DMS 273 (cell line): ENCODE measurements at regions not wholly inside any gene's neighbourhood (a gene's known extent, or its start where the extent isn't known, plus 50 kb on each side); places are given as distances from the start of the nearest gene placed in this dataset.
"Not testable (repeated sequence)": the region's sequence is repeated elsewhere in the genome, so short reads cannot be mapped to it uniquely, and the experiment has no call there.

Source experiments
- DNase-seq: peaks from one replicate; lab custom pipeline; 2025; ENCODE audit not compliant: unreplicated experiment; lab: John Stamatoyannopoulos, UW

GRCh38 chr5:99471726-99472125, 542.9 kb upstream of the CHD1 start:
- not testable (repeated sequence) for DNase-seq

GRCh38 chr5:99471178-99471577, 542.4 kb upstream of the CHD1 start:
- DNase-seq, result not testable (repeated sequence)

DNA sequence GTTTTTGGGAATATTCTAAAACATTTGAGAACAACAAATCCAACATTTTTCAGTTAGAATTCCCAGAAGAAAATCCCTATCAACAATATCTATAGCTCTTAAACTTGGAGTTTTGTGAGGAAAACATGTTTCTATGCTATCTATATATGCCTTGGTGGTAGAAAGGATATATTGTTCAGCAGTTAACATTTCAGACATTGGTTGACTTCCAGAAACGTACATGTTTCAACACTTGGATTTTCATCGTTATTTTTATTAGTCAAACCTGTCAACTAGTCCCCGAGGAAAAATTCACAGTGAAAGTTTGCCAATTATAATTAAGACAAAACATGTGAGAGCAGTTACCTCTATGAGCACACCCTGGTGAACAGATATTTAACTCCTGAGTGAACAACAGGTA, 541.8 kb upstream of the CHD1 start:
- not testable (repeated sequence) for DNase-seq

DNA sequence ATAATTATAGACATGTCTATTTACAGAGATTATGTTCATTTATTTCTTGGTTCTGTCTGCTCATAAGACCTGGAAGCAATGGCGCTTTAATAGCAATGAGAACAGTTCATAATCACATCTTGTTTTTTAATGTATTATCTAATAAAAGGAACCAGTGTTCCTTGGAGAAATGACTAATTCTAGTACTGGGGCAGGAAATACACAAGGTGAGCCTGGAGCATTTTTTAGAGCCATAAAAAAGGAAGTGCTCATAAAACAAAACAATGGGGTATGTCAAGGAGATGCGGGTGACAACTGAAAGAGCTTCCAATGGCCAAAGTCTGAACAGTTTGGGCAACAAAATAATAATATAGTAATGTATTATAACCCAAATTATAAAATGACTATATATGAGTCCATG, 531.9 kb upstream of the CHD1 start:
- no peak for DNase-seq

- DNase-seq, result no peak
Observed at GRCh38 chr5:99453196-99453595, 524.4 kb upstream of the CHD1 start.

GRCh38 chr5:99449786-99450185, 521.0 kb upstream of the CHD1 start:
- peak; percentile 79 for DNase-seq

- no peak for DNase-seq
Observed at GRCh38 chr5:99445805-99446204, 517.0 kb upstream of the CHD1 start.

DNA sequence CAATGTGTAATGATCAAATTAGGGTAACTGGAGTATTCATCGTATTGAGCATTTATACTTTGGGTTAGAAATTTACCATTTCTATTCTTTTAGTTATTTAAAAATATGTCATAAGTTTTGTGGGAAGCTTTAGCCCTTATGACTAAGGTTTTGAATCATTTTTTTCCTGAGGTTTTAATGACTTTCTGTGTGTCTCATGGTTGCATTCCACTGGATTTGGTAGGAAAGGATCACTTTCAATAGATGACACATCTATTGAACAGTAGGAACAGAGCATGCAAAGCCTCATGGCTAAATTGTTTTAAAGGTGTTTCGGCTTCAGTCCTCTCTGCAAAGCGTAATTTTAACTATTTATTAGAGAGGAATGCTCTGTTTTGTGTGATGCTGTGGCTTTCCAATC, 512.4 kb upstream of the CHD1 start:
- DNase-seq, result no peak

DNA sequence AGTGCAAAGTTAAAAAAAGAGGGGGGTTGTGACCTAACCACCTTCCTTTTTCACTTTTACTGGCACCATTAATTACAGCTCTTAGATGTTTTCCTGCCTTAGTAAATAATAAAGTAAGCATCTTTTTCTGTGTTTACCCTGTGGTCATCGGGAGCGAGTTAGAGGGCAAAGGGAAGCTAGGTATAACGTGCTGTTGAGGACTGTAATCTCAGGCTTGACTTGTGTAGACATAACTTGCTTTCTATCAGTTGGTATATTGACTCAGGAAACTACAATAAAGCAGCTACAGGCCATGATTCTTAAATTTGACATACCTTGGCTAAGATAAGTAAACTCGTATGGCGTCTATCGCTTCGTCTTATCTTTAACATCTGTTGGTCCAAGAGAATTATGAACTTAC, 509.8 kb upstream of the CHD1 start:
- DNase-seq, result no peak

- no peak for DNase-seq
Observed at GRCh38 chr5:99437986-99438385, 509.2 kb upstream of the CHD1 start.

GRCh38 chr5:99423396-99423795, 494.6 kb upstream of the CHD1 start:
- DNase-seq, result not testable (repeated sequence)

GRCh38 chr5:99418640-99419039, 489.8 kb upstream of the CHD1 start:
- not testable (repeated sequence) for DNase-seq

- DNase-seq, result not testable (repeated sequence)
Observed at GRCh38 chr5:99410386-99410785, 481.6 kb upstream of the CHD1 start.

DNA sequence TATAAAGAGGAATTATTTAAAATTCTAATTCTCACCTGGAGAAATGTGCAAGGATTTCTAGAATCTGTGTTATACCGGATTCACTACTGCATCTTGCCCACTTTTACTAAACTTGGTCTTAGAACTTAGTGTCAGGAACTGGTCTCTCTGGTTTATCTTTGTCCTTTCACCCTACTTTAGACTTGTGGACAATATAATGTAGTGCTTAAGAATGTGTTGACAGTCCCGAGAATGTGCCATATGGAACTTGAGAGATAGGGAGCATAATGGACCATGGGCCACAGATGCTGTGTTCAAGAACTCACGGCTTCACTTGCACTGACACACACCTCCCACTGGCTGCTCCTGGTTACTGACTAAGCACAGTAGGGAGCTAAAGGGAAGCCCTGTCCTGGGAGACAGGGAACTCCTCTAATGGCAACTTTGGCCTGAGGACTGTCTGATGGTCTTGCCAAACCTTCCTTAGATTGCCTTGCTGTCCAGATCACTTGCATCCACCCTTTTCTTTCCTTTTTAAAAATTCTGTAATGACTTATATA, 476.0 kb upstream of the CHD1 start:
- DNase-seq, result peak; percentile 15

- DNase-seq, result not testable (repeated sequence)
Observed at GRCh38 chr5:99400571-99400970, 471.8 kb upstream of the CHD1 start.

GRCh38 chr5:99398976-99399375, 470.2 kb upstream of the CHD1 start:
- no peak for DNase-seq

DNA sequence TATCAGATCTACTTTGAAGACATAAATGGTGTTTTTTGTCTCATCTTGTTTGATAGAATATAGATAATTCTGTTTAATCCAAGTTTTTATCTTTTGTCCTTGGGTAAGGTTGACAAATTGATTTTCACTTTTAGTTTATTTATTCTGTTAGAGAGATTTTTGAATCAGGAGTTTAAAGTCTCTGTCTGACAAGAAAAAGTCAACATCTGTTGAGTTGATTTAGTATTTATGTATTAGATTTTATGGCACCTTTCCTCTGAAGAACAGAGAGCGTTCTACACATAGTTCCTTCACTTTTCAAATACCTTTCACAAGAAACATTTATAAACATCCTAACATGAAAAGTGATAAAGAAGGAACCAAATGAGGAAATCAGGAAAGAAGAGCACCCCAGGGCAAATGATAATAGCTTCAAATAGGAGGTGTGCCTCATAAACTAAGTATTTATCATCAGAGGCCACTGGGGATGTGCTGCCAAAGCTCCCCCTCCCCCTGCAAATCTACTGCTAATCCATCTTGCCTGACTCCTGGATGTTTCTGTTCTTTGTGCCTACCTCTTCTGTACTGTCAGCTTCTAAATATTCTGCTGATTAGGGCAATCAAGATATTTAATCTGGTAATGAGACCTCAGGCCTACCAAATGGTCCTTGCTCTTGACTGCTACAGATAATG, 457.7 kb upstream of the CHD1 start:
- DNase-seq, result no peak

DNA sequence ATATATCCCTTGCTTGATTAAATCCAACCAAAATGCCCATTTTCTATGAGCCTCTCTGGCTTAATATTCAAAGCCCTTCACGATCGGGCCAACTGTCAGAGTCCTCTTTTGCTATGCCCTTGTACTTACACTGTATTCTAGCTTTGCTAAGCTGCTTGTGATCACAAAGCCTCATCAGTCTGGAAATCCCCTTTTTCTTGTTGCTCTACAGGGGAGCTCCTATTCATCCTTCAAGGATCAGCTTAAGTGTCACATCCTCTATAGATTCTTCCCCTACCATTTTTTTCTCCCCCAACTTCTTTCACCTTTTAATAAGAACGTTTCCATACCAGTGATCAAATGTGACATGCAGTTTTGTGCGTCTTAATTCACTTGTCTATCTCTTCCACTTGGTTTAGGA, 450.4 kb upstream of the CHD1 start:
- no peak for DNase-seq

- no peak for DNase-seq
Observed at GRCh38 chr5:99378443-99378842, 449.6 kb upstream of the CHD1 start.

- no peak for DNase-seq
Observed at GRCh38 chr5:99369797-99370593, 441.2 kb upstream of the CHD1 start.

DNA sequence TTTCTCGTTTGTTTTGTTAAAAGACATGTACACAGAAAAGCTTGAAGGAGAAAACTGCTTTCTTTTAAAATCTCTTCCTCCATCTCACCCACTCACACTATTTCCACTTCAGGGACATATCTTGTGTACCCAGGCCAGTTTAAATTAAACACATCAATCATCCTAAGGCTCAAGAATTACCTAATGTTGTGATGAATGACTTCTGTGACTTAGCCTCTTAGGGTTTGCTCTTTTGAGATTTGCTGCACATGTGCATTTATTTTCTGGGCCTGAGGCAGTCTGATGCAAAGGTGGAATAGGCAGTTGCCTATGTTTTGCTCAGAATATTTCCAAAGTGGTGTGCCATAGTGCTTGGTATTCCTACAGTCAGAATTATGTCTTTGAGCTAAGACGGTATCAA, 439.9 kb upstream of the CHD1 start:
- no peak for DNase-seq

DNA sequence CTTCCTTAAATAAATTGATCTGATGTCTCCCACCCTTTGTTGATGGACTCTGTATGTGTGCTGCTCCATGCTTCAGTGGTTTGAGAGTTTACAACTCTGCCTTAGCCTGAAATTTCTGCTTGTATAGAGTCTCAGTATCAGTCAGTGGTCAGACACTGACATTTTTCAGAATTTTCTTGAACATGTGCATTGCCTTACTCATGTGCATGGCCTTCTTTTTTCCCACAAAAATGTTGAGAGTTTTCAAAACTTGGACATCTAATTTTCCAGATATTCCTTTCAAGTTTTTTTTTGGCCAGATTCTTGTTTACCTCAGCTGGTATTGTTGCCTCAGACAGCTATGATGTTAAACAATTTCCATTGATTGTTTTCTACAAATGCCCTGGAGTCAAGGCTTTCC, 427.1 kb upstream of the CHD1 start:
- no peak for DNase-seq
